Effector memory CD8-positive, alpha-beta T cell (primary cell): ENCODE measurements at regions not wholly inside any gene's neighbourhood (a gene's known extent, or its start where the extent isn't known, plus 50 kb on each side); places are given as distances from the start of the nearest gene placed in this dataset.

Experiments
- ATAC-seq: fragments of 150-1000 bp; cut with Tn5 transposase; replicated peaks from 2 replicates; pipeline ENCODE4 v1.10.0; 2021; ENCODE audit warnings: mild to moderate bottlenecking, moderate library complexity
- DNase-seq, 3 experiments: peaks; one replicate each; pipeline ENCODE4 v3.0.0; 2021
- H3K27ac Mint-ChIP-seq, 2 donors: one replicate each; pipeline ENCODE4 v1.8.0; 2022; ENCODE audit warnings: mild to moderate bottlenecking in 2 of 2, mixed read lengths in 2 of 2, moderate library complexity in 2 of 2
- H3K27me3 Mint-ChIP-seq, 2 donors: one replicate each; pipeline ENCODE4 v1.8.0; 2022; ENCODE audit warnings: mixed read lengths in 2 of 2
- H3K36me3 Mint-ChIP-seq: one replicate; pipeline ENCODE4 v1.8.0; 2022; ENCODE audit warnings: mild to moderate bottlenecking, moderate library complexity, mixed read lengths; ENCODE audit not compliant: insufficient read depth
- H3K4me1 Mint-ChIP-seq, 2 donors: one replicate each; pipeline ENCODE4 v1.8.0; 2022; ENCODE audit warnings: low read depth in 2 of 2, mixed read lengths in 2 of 2
- H3K4me3 Mint-ChIP-seq, 2 donors: one replicate each; pipeline ENCODE4 v1.8.0; 2022; ENCODE audit warnings: mild to moderate bottlenecking in 2 of 2, mixed read lengths in 2 of 2, moderate library complexity in 2 of 2
- H3K9me3 Mint-ChIP-seq, 2 donors: one replicate each; pipeline ENCODE4 v1.8.0; 2022; ENCODE audit warnings: mixed read lengths in 2 of 2

DNA sequence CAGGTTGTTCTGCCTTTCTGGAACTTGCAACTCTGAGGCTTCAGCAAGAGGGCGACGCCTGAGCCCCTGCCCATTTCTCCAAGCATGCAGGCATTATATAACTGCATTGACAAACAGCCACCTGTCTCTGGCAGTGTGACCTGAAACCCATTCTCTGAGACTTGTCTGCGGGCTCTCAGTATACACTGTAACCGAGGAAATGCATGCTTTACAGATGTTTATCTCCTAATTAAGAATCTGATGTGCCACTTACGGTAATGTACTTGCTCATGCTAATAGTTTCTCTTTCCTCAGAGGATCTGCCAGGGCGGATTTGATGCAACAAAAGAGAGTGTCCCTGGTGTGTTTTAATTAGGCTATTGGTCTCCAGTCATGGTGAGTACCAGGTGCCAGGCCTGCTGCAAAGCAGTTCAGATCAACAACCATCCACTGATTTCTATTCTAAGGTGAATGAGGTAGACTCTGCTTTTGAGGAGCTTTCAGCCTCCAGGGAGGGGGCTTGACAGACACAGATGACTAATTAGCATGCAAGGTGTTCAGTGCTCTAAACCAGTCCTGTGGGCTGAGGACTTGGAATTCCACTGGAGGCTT, 593.7 kb upstream of the KLF4 start:
- H3K4me3 Mint-ChIP-seq, result no peak overlapping the region
- no peak overlapping the region for H3K27ac Mint-ChIP-seq
- peaks cover 17 to 23% of the 10 kb centered on the region in 2 donors for H3K9me3 Mint-ChIP-seq
- H3K27me3 Mint-ChIP-seq, result no peaks in the 10 kb centered on the region
- DNase-seq (no peak), ATAC-seq (no peak)
- no peaks in the 10 kb centered on the region for H3K4me1 Mint-ChIP-seq
- H3K36me3 Mint-ChIP-seq, result peaks cover 3% of the 10 kb centered on the region

DNA sequence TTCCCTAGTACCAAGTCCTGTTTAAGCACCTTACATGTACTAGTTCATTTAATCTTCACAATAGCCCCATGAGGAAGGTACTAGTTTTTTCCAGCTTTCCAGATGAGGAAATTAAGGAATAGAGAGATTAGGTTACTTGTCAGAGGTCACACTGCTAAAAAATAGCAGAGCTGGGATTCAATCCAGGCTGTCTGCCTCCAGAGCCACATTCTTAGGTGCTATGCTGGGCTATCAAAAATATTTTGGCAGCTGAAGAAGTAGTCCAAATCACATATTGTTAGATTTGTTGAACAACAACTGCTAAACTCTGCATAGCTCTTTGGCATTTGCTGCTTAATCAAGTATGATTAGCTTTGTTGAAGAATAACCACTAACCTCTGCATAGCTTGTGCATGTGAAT, 591.5 kb upstream of the KLF4 start:
- Mint-ChIP-seq H3K27ac (no peak overlapping the region), H3K4me3 (no peak overlapping the region), H3K27me3 (no peaks in the 10 kb centered on the region), H3K9me3 (peaks cover 21 to 30% of the 10 kb centered on the region in 2 donors), H3K4me1 (no peaks in the 10 kb centered on the region), H3K36me3 (peaks cover 3% of the 10 kb centered on the region)
- DNase-seq (no peak), ATAC-seq (no peak)

DNA sequence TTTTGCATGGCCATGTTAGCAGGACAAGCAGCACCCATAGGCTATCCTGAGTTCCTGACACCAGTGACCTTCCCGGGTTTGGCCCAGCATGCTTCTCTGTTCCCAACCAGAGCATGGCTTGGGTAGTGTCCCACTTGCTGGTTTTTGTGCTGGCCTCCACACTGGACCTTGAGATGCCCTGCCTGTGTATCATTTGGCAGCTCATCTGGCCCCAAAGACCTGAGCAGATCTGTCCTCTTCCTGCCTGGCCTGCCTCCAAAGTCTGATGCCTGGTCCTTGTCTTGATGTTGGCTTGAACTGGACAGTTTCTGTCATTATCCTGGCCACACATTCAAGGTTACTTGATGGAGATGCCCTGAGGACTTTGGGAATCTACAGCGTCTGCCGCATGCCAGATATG, 590.7 kb upstream of the KLF4 start:
- no peaks in the 10 kb centered on the region for H3K4me1 Mint-ChIP-seq
- H3K4me3 Mint-ChIP-seq, result no peak overlapping the region
- no peak overlapping the region for H3K27ac Mint-ChIP-seq
- H3K36me3 Mint-ChIP-seq, result peaks cover 3% of the 10 kb centered on the region
- H3K9me3 Mint-ChIP-seq, result peaks cover 21 to 30% of the 10 kb centered on the region in 2 donors
- no peaks in the 10 kb centered on the region for H3K27me3 Mint-ChIP-seq
- ATAC-seq (no peak), DNase-seq (no peak)

- H3K27me3 Mint-ChIP-seq, result no peaks in the 10 kb centered on the region
- ATAC-seq (no peak), DNase-seq (no peak)
- H3K4me3 Mint-ChIP-seq, result no peak overlapping the region
- peaks cover 16 to 25% of the 10 kb centered on the region in 2 donors for H3K9me3 Mint-ChIP-seq
- no peaks in the 10 kb centered on the region for H3K4me1 Mint-ChIP-seq
- H3K27ac Mint-ChIP-seq, result no peak overlapping the region
- peaks cover 3% of the 10 kb centered on the region for H3K36me3 Mint-ChIP-seq
Measured at GRCh38 chr9:108078811-108079210, 589.2 kb upstream of the KLF4 start.

DNA sequence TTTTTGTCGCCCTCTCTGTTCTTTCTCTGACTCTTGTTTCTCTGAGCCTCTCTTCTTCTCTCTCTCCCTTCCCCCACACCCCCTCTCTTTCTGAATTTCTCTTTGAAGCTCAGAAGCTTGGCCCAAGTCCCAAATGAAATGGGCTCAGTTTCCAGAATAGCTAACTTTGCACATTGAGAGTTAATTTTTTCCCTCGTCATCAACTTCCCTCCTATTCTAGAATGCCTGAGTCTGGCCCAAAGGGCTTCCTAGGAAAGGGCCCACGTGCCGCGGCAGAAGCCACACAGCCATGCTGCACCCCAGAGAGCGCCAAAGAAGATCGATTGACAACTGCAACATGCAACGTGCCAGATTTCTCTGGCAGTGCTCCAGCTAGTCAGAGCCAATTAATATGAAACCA, 588.8 kb upstream of the KLF4 start:
- DNase-seq (no peak), ATAC-seq (no peak)
- no peaks in the 10 kb centered on the region for H3K4me1 Mint-ChIP-seq
- H3K27ac Mint-ChIP-seq, result no peak overlapping the region
- peaks cover 14 to 22% of the 10 kb centered on the region in 2 donors for H3K9me3 Mint-ChIP-seq
- H3K36me3 Mint-ChIP-seq, result peaks cover 3% of the 10 kb centered on the region
- H3K4me3 Mint-ChIP-seq, result no peak overlapping the region
- no peaks in the 10 kb centered on the region for H3K27me3 Mint-ChIP-seq

GRCh38 chr9:108077556-108077955, 588.0 kb upstream of the KLF4 start:
- Mint-ChIP-seq H3K9me3 (peaks cover 12 to 22% of the 10 kb centered on the region in 2 donors), H3K27ac (no peak overlapping the region), H3K4me3 (no peak overlapping the region), H3K36me3 (no peaks in the 10 kb centered on the region), H3K4me1 (no peaks in the 10 kb centered on the region), H3K27me3 (no peaks in the 10 kb centered on the region)
- ATAC-seq, result no peak
- DNase-seq, result no peak

DNA sequence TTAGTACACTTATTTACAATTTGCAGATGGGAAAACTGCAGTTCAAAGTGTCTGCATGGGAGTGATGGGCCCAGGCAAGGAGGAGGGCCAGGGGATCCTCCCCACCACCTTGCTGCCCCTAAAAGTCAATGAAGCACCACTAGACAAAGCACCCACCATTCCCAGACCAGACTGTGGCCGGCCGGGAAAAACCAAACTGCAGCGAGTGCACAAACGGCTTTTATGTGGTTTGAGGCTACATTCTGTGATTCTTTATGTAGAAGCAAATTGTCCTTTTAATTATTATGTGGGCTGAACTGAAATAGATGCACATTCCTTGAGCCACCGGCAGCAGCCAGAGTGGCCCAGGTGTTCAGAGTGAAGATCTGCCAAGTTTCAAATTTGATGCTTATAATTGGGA, 585.3 kb upstream of the KLF4 start:
- no peaks in the 10 kb centered on the region for H3K27me3 Mint-ChIP-seq
- H3K36me3 Mint-ChIP-seq, result no peaks in the 10 kb centered on the region
- no peak overlapping the region for H3K4me3 Mint-ChIP-seq
- DNase-seq (no peak), ATAC-seq (no peak)
- H3K4me1 Mint-ChIP-seq, result no peaks in the 10 kb centered on the region
- H3K9me3 Mint-ChIP-seq, result peaks cover 9 to 16% of the 10 kb centered on the region in 2 donors
- no peak overlapping the region for H3K27ac Mint-ChIP-seq

DNA sequence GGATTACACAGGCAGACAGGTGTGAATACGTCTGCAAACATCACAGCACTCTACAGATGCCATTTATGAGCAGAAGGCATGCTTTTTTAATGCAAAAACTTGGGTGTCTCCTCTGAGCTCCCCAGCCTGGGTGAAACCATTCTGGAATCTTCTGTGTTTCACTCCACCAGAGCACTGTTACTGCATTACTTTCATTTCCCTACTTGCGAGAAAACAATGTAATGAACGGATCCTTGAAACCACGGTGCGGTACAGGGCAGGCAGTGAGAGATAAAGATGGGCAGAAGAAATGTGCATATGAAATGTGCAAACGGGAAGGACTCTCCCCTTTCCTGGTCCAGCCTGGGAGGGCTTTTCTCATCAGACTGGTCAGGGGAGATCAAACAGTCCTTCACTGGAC, 584.3 kb upstream of the KLF4 start:
- ATAC-seq (no peak), DNase-seq (no peak)
- Mint-ChIP-seq H3K27ac (no peak overlapping the region), H3K36me3 (no peaks in the 10 kb centered on the region), H3K4me3 (no peak overlapping the region), H3K9me3 (peaks cover 7 to 10% of the 10 kb centered on the region in 2 donors), H3K27me3 (no peaks in the 10 kb centered on the region), H3K4me1 (no peaks in the 10 kb centered on the region)

DNA sequence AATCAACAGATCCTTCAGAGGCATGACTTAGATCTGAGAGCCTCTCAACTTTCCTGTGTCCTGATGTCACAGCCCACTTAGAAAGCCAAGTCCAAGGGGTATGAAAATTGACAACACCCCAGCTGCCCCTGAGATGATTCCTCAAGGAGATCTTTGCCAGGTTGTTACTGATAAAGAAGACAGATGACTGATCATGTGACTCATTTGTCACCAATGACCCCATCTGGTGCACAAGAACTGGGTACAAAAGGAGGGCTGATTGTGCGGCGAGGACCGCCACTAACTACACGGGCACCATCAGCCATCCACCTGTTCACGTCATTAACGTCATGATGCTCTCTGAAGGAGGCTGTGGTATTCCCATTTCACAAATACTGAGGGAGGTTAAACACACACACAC, 583.2 kb upstream of the KLF4 start:
- H3K27me3 Mint-ChIP-seq, result no peaks in the 10 kb centered on the region
- H3K9me3 Mint-ChIP-seq, result peaks cover 0 to 2% of the 10 kb centered on the region in 2 donors
- ATAC-seq (no peak), DNase-seq (no peak)
- no peaks in the 10 kb centered on the region for H3K36me3 Mint-ChIP-seq
- no peaks in the 10 kb centered on the region for H3K4me1 Mint-ChIP-seq
- no peak overlapping the region for H3K4me3 Mint-ChIP-seq
- H3K27ac Mint-ChIP-seq, result no peak overlapping the region

DNA sequence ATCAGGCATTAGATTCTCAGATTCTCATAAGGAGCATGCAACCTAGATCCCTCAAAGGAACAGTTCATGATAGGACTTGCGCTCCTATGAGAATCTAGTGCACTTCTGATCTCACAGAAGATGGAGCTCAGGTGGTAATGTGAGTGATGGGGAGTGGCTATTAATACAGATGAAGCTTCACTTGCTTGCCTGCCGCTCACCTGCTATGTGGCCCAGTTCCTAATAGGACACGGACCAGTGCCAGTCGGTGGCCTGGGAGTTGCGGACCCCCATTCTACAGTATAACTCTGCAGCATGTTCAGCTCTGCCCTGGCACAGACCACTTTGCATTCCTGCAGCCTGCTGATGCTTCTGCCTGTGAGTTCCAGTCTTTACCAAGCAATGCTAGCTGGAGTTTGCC, 581.3 kb upstream of the KLF4 start:
- Mint-ChIP-seq H3K27me3 (no peaks in the 10 kb centered on the region), H3K27ac (no peak overlapping the region), H3K4me1 (no peaks in the 10 kb centered on the region), H3K4me3 (no peak overlapping the region), H3K36me3 (no peaks in the 10 kb centered on the region), H3K9me3 (peaks cover 0 to 7% of the 10 kb centered on the region in 2 donors)
- ATAC-seq (no peak), DNase-seq (no peak)

- H3K36me3 Mint-ChIP-seq, result no peaks in the 10 kb centered on the region
- ATAC-seq, result no peak
- no peaks in the 10 kb centered on the region for H3K27me3 Mint-ChIP-seq
- H3K4me1 Mint-ChIP-seq, result no peaks in the 10 kb centered on the region
- DNase-seq, result no peak
- H3K9me3 Mint-ChIP-seq, result peaks cover 0 to 7% of the 10 kb centered on the region in 2 donors
- H3K27ac Mint-ChIP-seq, result no peak overlapping the region
- H3K4me3 Mint-ChIP-seq, result no peak overlapping the region
Measured at GRCh38 chr9:108069991-108070390, 580.4 kb upstream of the KLF4 start.

DNA sequence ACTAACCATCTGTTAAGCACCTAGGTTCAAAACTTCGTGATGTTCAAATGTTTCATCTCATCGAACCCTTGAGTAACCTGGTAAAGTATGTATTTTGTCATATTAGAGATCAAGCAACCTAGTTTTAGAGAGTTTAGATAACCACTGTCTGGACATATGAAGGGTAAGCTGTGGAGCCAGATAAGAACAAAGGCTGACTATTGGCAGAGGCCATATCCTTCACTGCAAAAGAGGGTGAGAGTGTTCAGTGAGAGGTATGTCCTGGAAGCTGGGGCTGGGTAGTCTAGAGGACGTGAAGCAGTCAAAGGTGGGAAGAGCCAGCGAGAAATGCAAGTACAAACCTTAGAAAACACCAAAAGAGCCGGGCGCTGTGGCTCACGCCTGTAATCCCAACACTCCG, 573.1 kb upstream of the KLF4 start:
- DNase-seq (no peak), ATAC-seq (no peak)
- Mint-ChIP-seq H3K27ac (no peak overlapping the region), H3K4me3 (no peak overlapping the region), H3K4me1 (no peaks in the 10 kb centered on the region), H3K27me3 (no peaks in the 10 kb centered on the region), H3K36me3 (no peaks in the 10 kb centered on the region), H3K9me3 (peaks cover 6 to 14% of the 10 kb centered on the region in 2 donors)

GRCh38 chr9:108060175-108060574, 570.6 kb upstream of the KLF4 start:
- Mint-ChIP-seq H3K4me3 (no peak overlapping the region), H3K4me1 (no peaks in the 10 kb centered on the region), H3K27me3 (no peaks in the 10 kb centered on the region), H3K36me3 (no peaks in the 10 kb centered on the region), H3K27ac (no peak overlapping the region), H3K9me3 (peaks cover 7 to 10% of the 10 kb centered on the region in 2 donors)
- ATAC-seq (no peak), DNase-seq (no peak)

DNA sequence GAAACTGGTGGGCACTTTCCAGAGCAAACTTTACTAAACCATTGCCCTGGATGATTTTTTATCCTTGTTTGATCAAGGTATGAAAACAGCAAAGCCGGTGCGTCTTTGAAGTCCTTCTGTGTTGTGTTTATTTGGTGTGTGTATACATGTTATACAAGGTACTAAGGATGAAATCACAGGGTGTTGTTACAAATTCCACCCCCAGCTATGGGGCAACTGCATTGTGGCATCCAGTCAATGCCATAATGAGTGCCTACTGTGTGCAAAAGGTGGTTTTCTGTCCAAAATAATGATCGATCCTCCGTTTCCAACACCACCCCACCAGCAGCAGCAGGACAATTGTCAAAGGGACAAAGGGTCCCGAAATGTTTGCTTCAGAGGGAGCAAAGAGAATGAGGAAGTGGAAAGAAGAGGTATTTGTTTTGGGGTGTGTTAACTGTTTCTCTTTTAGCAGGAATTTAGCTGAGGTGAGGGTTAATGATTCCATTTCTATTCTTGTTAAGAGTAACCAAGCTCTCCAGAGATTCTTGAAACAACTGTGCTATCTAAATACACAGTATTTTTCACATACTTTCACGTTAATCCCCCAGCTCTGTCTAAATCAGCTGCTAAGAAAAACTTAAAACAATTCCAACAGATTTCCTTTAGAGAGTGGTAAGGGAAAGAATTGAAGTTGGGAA, 568.7 kb upstream of the KLF4 start:
- DNase-seq (no peak), ATAC-seq (no peak)
- H3K9me3 Mint-ChIP-seq, result peaks cover 14% of the 10 kb centered on the region in 2 donors
- no peak overlapping the region for H3K27ac Mint-ChIP-seq
- no peak overlapping the region for H3K4me3 Mint-ChIP-seq
- H3K4me1 Mint-ChIP-seq, result no peaks in the 10 kb centered on the region
- H3K27me3 Mint-ChIP-seq, result no peaks in the 10 kb centered on the region
- H3K36me3 Mint-ChIP-seq, result no peaks in the 10 kb centered on the region
